ENCODE measurements at regions not wholly inside any gene's neighbourhood (a gene's known extent, or its start where the extent isn't known, plus 50 kb on each side); places are given as distances from the start of the nearest gene placed in this dataset.
"Not testable (repeated sequence)": the region's sequence is repeated elsewhere in the genome, so short reads cannot be mapped to it uniquely, and the experiment has no call there.

DNA sequence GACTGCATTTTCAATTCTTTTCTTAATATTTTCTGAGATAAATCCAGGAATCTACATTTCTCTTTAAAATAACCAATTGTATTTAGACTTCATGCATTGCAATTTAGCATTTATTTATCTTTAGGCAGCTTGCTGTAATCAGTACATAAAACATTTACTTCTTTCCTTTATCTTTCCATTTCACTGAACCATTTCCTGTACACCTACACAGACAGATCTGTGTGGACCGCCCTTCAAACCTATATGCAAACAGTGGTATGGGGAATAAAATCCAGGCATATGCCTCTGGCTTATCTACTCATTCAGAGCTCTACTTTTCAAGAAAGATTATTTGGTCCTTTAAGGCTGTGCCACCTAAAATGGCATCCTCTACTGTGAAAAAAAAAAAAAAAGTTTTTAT, 640.0 kb downstream of the MAT2B start:
- DNase-seq = no peak

DNA sequence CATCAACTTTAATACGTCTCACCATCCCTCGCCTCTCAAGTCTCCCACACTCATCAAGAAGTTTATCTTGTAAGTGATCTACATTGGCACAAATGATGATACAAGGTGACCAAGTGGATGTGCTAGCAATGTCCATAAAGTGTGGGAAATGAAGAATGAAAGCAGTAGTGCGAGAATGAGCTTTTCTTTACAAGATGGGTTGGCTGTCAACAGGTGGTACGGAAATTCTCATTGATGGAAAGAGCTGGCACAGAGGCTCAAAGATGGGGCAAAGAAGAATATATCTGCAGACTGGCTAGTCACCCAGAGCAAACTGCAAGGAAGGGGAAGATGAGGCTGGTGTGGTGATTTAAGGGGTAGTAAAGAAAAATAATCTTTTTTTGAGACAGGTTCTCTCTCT, 640.8 kb downstream of the MAT2B start:
- no peak for DNase-seq

GRCh38 chr5:164148292-164148691, 642.9 kb downstream of the MAT2B start:
- no peak for DNase-seq

GRCh38 chr5:164152539-164152938, 647.1 kb downstream of the MAT2B start:
- DNase-seq = not testable (repeated sequence)

DNA sequence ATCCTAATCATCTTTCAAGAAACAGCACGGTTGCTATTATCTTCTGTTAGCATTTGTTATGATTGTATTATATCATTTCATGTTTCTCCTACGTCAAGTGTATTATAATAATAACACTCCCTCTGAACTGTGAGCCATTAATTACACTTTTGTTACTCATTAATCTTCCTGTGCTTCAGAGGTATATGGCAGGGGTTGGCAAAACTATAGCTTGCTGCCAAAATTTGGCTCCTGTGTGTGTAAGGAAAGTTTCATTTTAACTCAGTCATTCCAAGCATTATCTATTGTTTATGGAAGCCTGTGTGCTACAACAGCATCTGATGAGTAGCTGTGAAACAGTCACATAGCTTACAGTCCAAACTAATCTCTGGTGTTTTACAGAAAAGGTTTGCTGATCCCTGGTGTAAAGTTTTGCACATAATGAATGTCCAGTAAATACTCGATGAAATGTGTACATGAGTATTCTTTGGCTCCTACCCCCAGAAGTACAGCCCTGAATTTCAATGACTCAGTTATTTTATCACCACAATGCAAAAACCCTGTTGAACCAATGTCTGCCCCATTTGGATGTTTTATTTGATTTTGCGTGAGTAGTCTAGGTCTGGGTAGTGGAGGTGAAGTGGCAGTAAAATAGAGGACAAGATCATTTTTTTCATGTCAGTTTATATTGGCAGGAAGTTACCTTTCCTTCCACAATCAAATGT, 648.2 kb downstream of the MAT2B start:
- DNase-seq = no peak

DNA sequence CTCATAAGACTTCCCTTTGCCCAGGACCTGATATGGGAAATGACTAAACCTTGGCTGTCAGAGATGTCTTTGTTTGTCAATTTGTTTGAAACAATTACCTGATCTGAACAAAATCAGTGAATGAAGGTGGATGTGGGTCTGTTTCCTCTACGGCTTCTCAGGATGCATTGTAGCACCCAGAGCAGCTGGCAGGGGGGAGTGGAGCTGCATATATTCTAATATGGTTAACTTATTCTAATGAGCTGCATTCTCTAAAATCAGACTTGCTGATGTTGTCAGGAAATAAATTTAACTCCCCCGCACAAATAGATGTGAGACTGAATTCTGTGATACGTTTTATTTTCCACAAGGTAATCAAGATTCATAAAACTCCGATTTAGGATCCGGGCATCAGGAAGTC, 665.4 kb downstream of the MAT2B start:
- no peak for DNase-seq

- no peak for DNase-seq
Observed at GRCh38 chr5:164175083-164175482, 669.7 kb downstream of the MAT2B start.

GRCh38 chr5:164179406-164179805, 674.0 kb downstream of the MAT2B start:
- no peak for DNase-seq

GRCh38 chr5:164181604-164182003, 676.2 kb downstream of the MAT2B start:
- DNase-seq = no peak

- DNase-seq = no peak
Observed at GRCh38 chr5:164184158-164184557, 678.7 kb downstream of the MAT2B start.

- DNase-seq = no peak
Observed at GRCh38 chr5:164185000-164185399, 679.6 kb downstream of the MAT2B start.

DNA sequence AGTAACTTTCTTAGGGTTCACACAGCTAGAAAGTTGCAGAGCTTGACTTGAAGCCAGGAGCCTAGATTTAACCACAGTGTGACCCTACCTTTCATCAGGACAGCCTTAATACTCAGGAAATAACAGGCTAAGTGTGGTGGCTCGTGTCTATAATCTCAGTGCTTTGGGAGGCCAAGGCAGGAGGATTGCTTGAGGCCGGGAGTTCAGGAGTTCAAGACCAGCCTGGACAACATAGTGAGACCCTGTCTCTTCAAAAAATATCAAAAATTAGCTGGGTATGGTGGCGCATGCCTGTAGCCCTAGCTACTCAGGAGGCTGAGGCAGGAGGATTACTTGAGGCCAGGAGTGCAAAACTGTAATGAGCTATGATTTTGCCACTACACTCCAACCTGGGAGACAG, 681.1 kb downstream of the MAT2B start:
- no peak for DNase-seq

- DNase-seq = no peak
Observed at GRCh38 chr5:164187785-164188184, 682.4 kb downstream of the MAT2B start.

GRCh38 chr5:164188733-164189148, 683.3 kb downstream of the MAT2B start:
- DNase-seq = no peak

DNA sequence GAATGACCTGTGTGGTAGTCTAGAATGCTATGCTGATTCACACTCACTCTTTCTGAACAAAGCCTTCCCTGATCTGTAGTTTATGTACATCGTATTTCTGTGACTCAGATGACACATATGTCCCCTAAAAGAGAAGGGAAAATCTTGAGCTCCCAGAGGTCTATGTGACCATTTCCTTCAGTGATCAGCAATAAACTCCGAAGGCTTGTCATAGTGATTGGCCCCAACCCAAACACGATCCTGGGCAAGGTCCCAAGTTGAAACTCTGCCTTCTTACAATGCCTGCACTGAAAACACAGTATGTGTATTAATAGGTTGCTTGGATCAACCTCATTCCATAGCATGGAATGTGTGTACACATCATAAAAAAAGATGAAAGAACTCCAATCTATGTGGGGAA, 685.8 kb downstream of the MAT2B start:
- no peak for DNase-seq

DNA sequence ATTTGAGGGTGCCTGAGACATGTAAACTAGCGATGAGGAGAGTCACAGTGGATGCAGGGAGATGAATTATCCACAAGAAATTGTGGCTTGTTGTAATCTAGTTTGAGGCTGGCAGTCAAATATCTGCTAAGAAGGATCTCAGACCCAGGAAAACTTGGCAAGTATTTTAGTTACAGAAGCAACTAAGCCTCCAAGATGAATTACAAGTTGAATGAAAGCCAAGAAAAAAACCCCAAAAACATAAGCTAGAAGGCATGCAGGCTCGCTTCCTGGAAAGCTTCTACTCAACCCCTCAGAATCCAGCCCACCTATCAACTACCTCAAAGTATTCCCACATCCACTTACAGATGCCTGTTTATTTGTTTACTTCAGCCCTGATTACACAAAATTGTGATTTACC, 696.9 kb downstream of the MAT2B start:
- no peak for DNase-seq

DNA sequence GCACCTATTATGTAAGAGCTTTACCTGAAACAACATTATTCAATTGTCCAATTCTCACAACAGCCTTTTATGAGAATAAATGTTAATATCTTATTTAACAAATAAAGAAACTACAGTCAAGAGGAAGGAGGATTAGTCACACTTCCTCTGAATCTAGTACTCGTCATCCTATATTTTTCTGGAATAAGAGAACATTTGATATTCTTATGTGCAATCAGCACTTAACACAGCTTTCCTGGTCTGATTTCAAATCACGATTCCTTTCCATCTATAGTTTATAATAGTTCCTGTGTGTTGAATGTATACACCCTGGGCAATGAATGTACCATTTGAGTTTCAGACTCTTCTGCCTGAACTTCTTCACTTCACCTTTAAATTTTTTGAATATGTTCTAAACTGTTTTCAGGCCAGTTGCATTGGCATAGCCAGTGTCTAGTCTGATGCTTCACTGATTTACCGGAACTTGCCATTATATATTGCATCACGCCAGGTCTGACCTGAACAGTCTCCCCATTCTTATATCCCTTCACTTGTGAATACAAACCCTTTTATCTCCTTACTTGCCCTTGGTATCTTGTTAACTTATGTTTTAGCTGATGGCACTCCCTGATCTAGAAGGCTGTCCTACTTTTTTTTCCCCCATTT, 698.3 kb downstream of the MAT2B start:
- no peak for DNase-seq

DNA sequence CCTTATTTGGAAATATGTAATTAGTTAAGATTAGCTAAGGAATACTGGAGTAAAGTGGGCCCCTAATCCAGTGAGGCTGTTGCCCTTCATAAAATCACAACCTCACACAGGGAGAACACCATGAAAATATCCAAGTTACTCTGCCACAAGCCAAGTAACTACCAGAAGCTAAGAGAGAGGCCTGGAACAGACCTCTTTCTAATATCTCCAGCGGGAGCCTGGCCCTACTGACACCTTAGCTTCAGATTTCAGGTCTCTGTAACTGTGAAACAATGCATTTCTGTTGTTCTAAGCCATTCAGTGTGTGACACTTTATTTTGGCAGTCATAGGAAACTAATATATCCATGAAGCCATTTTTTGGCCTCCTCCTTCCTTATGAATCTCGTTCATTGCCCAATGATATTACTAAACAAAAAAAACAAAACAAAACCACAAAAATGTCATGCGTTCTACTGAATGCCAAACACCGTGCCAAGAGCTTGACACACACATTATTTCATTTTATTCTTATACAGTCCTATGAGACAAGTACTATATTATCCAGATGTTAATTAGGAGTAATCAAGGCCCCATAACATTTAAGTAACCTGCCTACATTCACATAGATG, 699.0 kb downstream of the MAT2B start:
- DNase-seq = no peak

DNA sequence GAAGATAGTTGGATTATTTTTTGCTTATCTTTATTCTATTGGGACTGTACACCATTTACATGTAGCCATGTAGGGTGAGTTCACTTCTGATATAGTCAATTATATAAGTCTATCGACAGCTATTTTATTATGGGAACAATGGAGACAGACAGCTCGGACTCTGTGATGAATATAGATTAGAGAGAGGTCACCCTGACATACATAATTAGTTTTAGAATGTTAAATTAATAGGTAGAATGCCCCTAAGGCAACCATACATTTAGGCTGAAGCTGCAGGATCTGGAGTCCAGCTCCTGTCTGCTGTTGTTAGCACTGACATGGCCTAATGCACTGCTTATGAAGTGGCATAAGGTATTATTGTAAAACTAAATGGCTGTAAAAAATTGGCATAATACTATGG, 700.8 kb downstream of the MAT2B start:
- no peak for DNase-seq

GRCh38 chr5:164207646-164208045, 702.2 kb downstream of the MAT2B start:
- DNase-seq = no peak

DNA sequence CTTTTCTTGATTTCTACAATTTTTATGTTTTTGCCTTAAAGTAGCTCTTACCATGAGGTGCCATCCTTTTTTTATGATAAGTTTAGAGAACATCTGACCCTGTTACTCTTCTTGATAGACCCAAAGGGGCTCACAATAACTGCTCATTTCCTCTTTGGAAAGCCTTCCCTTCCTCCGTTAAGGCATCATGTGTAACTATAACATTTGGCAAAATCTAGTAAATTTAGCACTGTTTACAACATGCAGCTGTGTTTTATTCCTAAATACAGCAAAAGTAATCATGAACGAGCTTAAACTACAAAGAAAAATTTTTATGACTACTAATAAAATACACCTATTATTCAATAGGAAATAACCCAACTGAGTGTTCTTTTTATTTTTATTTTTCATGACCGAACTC, 705.1 kb downstream of the MAT2B start:
- DNase-seq = no peak

DNA sequence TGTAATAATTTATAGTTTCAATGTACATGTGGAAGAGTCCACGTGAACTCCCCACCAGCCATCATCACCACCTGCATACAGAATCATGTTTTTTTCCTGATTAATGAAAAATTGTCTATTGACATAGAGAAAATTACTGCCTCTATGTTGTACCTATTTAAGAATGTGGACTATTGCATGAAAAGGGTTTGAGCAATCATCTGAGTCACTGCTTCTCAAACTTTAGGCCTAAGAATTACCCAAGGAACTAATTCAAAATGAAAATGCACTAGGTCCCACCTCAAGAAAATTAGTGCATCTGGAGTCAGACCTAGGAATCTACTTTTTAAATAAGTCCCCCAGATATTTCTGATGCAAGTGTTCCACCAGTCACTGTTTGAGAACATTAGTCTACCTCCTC, 709.3 kb downstream of the MAT2B start:
- DNase-seq = no peak

- DNase-seq = no peak
Observed at GRCh38 chr5:164217464-164217863, 712.0 kb downstream of the MAT2B start.

DNA sequence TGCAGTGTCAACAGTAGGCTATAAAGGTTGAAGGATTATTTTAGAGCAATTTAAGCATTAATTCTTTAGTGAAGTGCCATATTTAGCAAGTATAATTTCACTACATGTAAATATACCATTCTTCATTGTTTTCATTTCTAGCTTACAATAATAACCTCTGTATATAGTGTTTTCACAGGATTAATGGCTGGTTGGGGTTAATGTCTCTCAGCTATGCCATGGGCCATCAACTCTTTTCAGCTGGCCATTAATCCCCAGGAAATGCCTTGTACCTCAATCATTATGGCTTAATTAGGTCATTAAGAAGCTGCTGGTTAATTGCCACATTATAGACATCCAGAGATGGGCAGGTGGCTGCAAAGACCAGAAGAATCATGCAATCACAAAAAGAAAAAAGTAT, 715.1 kb downstream of the MAT2B start:
- no peak for DNase-seq

DNA sequence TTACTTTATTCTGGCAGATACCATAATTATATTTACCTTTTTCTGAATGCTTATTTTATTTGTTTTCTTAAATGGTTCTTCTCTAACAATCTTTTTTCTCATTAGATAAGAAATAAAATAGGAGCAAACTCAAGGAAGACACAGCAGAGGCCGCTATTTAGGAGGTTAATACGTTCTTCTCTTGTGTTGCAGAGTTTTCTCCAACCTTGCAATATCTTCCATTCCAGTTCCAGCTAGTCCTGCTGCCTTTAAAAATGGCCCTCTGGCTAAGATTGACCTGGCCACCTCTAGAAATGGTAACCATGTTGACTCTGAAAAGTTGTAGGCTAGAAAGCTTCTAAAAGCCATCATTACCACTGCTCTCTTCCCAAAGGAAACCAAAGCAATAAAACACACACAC, 718.8 kb downstream of the MAT2B start:
- no peak for DNase-seq

Measured in stimulated activated CD4-positive, alpha-beta T cell treated with anti-CD3 and anti-CD28 coated beads, Interleukin-2, amount 100 ng/mL, for 48 hours (primary cell).